GM12874 (cell line): ENCODE measurements at regions not wholly inside any gene's neighbourhood (a gene's known extent, or its start where the extent isn't known, plus 50 kb on each side); places are given as distances from the start of the nearest gene placed in this dataset.

Experiments
- TF ChIP-seq, protein P1 (sequence below): IDR thresholded peaks from 2 replicates; pipeline ENCODE4 v1.5.1; 2011; ENCODE audit warnings: low read depth, mild to moderate bottlenecking, control low read depth, low read length, moderate library complexity; ENCODE audit not compliant: insufficient read depth

DNA sequence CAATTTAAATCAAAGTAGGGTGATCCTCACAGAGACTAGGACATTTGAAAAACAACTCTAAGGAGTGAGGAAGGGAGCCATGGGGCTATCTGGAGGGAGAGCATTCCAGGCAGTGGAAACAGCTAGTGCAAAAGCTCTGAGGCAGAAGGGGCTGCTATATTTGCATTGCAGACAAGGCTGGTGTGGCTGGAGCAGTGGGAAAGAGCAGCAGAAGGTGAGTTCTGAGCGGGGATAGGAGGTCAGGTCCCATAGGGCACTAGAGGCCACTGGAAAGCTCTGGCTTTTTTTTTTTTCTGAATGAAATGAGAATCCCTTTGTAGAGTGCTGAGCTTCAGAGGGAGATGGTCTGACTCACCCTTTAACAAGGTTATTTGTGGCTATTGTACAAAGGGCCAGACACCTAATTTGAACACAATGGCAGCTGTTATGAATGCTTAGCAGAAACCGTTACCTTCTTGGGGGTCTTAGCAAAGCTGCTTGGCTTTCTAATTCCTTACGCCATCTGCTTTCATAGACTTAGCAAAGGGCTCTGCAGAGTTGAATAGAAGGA, 291.6 kb downstream of the BUD13 start:
- TF ChIP-seq, protein P1, sequence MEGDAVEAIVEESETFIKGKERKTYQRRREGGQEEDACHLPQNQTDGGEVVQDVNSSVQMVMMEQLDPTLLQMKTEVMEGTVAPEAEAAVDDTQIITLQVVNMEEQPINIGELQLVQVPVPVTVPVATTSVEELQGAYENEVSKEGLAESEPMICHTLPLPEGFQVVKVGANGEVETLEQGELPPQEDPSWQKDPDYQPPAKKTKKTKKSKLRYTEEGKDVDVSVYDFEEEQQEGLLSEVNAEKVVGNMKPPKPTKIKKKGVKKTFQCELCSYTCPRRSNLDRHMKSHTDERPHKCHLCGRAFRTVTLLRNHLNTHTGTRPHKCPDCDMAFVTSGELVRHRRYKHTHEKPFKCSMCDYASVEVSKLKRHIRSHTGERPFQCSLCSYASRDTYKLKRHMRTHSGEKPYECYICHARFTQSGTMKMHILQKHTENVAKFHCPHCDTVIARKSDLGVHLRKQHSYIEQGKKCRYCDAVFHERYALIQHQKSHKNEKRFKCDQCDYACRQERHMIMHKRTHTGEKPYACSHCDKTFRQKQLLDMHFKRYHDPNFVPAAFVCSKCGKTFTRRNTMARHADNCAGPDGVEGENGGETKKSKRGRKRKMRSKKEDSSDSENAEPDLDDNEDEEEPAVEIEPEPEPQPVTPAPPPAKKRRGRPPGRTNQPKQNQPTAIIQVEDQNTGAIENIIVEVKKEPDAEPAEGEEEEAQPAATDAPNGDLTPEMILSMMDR: no peak

GRCh38 chr11:116478669-116479668, 293.8 kb downstream of the BUD13 start:
- TF ChIP-seq, protein P1: no peak

GRCh38 chr11:116478205-116478604, 294.6 kb downstream of the BUD13 start:
- TF ChIP-seq, protein P1: no peak

DNA sequence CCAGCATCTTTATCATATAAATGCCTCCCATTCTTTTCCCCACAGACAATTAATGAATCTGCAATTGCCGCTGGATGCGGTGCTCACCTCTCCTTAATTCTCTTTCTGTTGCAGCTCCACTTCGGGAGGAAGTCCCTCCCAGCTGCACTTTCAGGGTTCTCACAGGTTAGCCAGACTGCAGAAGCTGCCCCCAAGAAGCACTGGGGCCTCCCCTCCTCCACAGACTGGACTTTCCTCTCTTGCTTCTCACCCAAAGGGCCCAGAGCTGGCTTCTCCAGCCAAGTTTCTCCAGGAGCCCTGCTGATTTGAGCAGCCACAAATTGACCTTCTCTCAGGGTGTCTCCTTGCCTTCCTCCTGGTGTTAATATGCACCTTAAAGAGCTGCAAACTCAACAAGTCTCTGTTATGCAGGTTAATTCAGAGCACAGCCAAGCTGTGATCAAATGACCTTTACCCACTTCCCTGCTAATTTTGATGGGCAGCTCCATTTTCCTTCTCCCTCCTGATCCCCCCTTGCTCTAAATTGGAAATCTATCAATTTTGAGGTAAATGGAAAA, 298.9 kb downstream of the BUD13 start:
- TF ChIP-seq, protein P1: no peak

- TF ChIP-seq, protein P1: no peak
Observed at GRCh38 chr11:116473206-116473769, 299.5 kb downstream of the BUD13 start.

DNA sequence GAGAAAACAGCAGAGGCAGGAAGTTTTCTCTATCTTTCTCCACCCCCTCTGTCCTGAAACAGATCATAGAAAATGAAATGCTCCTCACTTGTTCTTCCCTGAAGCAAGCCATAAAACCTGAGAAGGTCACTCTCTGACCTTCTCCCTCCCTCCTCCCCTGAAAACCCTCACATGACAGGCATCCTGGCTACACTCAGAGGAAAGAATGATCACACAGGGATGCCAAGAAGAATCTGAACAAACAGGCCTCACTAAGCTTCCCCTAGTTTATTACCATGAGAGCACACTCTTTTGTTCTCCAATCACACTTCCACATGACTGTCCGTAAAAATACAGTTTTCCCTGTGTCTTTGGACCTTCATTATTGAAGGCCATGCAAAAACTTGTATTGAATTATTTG, 300.1 kb downstream of the BUD13 start:
- TF ChIP-seq, protein P1: no peak
